Activated B cell treated with CpG ODN at 0.5 μM for 24 hours (primary cell): ENCODE measurements at regions not wholly inside any gene's neighbourhood (a gene's known extent, or its start where the extent isn't known, plus 50 kb on each side); places are given as distances from the start of the nearest gene placed in this dataset.
"Not testable (repeated sequence)": the region's sequence is repeated elsewhere in the genome, so short reads cannot be mapped to it uniquely, and the experiment has no call there.

ENCODE experiments used
- ATAC-seq: fragments of 200-7000 bp; cut with Tn5 transposase; one replicate; pipeline ENCODE4 v1.10.0; 2021; ENCODE audit warnings: low read depth, mild to moderate bottlenecking, moderate library complexity
- CTCF ChIA-PET: fragments of 350-600 bp; sonication (Branson Sonifier 250); formaldehyde crosslinking; loops from one replicate; lab custom pipeline; 2021; ENCODE audit warnings: antibody characterized with exemption; lab: Charles Lee
- POLR2A ChIA-PET: fragments of 350-600 bp; sonication (Branson Sonifier 250); formaldehyde crosslinking; loops from one replicate; lab custom pipeline; 2021; ENCODE audit warnings: antibody characterized with exemption; lab: Charles Lee
- DNase-seq: peaks from one replicate; pipeline ENCODE4 v3.0.0; 2022
- H3K27ac Mint-ChIP-seq: one replicate; pipeline ENCODE4 v1.8.0; 2020; ENCODE audit warnings: mixed read lengths
- H3K27me3 Mint-ChIP-seq: one replicate; pipeline ENCODE4 v1.8.0; 2021; ENCODE audit warnings: mixed read lengths
- H3K36me3 Mint-ChIP-seq: one replicate; pipeline ENCODE4 v1.8.0; 2021; ENCODE audit warnings: low read depth, mixed read lengths
- H3K4me1 Mint-ChIP-seq: one replicate; pipeline ENCODE4 v1.8.0; 2021; ENCODE audit warnings: mixed read lengths
- H3K4me3 Mint-ChIP-seq: one replicate; pipeline ENCODE4 v1.8.0; 2020; ENCODE audit warnings: mild to moderate bottlenecking, mixed read lengths
- H3K9me3 Mint-ChIP-seq: one replicate; pipeline ENCODE4 v1.8.0; 2020; ENCODE audit warnings: mixed read lengths
- intact Hi-C: fragments of 100-400 bp; cut with micrococcal nuclease; formaldehyde crosslinking; loops from one replicate; pipeline ENCODE4 v1.15.1; 2024
- TF ChIP-seq, protein P1 (sequence below): fragments of 200-600 bp; IDR thresholded peaks from one replicate; pipeline ENCODE4 v1.8.0; 2022; ENCODE audit warnings: antibody characterized with exemption, mild to moderate bottlenecking

DNA sequence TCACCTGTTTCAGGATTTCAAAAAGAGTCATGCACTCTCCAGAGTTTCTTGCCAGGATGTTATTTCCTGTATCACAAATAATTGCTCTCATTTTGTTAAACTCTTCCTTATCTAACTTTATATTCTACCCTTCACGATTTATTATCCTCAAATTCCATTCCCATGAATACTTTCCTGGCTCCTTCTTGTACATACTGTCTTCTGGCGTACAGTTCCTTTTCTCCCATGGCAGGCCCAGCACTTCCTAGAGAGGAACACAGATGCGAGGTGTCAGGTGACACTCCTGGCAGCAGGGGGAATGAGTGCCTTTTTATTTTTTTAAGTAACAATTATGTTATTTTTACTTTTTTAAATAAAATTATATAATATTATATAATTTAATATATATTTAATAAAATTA, 411.9 kb downstream of the TFEC start:
- Mint-ChIP-seq H3K27ac (no peak overlapping the region), H3K4me3 (no peak overlapping the region), H3K9me3 (no peaks in the 10 kb centered on the region), H3K27me3 (no peaks in the 10 kb centered on the region), H3K4me1 (no peaks in the 10 kb centered on the region), H3K36me3 (no peaks in the 10 kb centered on the region)
- TF ChIP-seq, protein P1, sequence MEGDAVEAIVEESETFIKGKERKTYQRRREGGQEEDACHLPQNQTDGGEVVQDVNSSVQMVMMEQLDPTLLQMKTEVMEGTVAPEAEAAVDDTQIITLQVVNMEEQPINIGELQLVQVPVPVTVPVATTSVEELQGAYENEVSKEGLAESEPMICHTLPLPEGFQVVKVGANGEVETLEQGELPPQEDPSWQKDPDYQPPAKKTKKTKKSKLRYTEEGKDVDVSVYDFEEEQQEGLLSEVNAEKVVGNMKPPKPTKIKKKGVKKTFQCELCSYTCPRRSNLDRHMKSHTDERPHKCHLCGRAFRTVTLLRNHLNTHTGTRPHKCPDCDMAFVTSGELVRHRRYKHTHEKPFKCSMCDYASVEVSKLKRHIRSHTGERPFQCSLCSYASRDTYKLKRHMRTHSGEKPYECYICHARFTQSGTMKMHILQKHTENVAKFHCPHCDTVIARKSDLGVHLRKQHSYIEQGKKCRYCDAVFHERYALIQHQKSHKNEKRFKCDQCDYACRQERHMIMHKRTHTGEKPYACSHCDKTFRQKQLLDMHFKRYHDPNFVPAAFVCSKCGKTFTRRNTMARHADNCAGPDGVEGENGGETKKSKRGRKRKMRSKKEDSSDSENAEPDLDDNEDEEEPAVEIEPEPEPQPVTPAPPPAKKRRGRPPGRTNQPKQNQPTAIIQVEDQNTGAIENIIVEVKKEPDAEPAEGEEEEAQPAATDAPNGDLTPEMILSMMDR = no peak
- ATAC-seq (no peak), DNase-seq (no peak)
- intact Hi-C loops = no loop called here
- POLR2A ChIA-PET = no interaction called here
- CTCF ChIA-PET = no interaction called here

DNA sequence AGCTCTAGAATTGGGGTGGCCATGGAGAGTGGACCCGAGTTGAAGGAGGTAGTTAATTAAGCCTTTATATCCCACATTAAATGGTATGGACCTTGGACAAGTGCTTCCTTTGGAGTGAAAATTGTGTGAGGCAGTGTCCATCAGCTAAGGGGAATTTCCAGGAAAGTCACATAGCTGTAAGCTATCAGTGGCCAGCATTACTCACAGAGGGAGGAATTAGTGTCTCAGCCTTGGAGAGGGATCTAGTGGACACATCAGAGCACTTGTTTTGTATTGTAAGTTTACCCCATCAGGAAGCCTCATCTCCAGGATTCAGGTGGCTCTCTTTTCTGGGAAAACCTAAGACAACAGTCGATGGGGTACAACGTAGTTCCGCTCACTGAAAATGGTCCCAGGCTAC, 416.7 kb downstream of the TFEC start:
- TF ChIP-seq, protein P1 = no peak
- intact Hi-C loops = no loop called here
- no peak for ATAC-seq

DNA sequence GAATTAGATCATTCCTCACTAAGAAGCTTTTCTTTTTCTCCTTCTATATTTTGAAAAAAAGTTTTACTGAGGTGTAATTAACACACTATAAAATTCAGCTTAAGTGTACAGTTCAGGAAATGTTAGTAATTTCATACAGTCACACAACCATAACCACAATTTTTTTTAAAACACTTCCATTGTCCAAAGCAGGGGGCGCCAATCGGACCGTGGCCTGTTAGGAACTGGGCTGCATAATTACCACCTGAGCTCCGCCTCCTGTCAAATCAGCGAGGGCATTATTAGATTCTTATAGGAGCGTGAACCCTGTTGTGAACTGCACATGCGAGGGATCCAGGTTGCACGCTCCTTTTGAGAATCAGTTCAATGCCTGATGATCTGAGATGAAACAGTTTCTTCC, 427.1 kb downstream of the TFEC start:
- Mint-ChIP-seq H3K36me3 (no peaks in the 10 kb centered on the region), H3K9me3 (no peaks in the 10 kb centered on the region), H3K4me3 (no peak overlapping the region), H3K4me1 (no peaks in the 10 kb centered on the region), H3K27me3 (no peaks in the 10 kb centered on the region), H3K27ac (no peak overlapping the region)
- POLR2A ChIA-PET = no interaction called here
- ATAC-seq (no peak), DNase-seq (no peak)
- intact Hi-C loops = no loop called here
- TF ChIP-seq, protein P1 = no peak
- CTCF ChIA-PET = no interaction called here

More for the DNA sequence above, 416.7 kb downstream of the TFEC start:
- no peaks in the 10 kb centered on the region for H3K36me3 Mint-ChIP-seq
- no peaks in the 10 kb centered on the region for H3K27me3 Mint-ChIP-seq
- no peak for DNase-seq
- no peak overlapping the region for H3K27ac Mint-ChIP-seq
- ChIA-PET CTCF (no interaction called here), POLR2A (no interaction called here)
- no peaks in the 10 kb centered on the region for H3K4me1 Mint-ChIP-seq
- no peaks in the 10 kb centered on the region for H3K9me3 Mint-ChIP-seq
- no peak overlapping the region for H3K4me3 Mint-ChIP-seq

GRCh38 chr7:115600207-115600606, 430.4 kb downstream of the TFEC start:
- DNase-seq (no peak), ATAC-seq (no peak)
- Mint-ChIP-seq H3K27me3 (no peaks in the 10 kb centered on the region), H3K27ac (no peak overlapping the region), H3K9me3 (peaks cover 8% of the 10 kb centered on the region), H3K36me3 (no peaks in the 10 kb centered on the region), H3K4me3 (no peak overlapping the region), H3K4me1 (no peaks in the 10 kb centered on the region)
- intact Hi-C loops = no loop called here
- ChIA-PET CTCF (no interaction called here), POLR2A (no interaction called here)
- TF ChIP-seq, protein P1 = no peak

GRCh38 chr7:115599184-115599583, 431.4 kb downstream of the TFEC start:
- H3K4me1 Mint-ChIP-seq, CTCF ChIA-PET, H3K36me3 Mint-ChIP-seq, H3K4me3 Mint-ChIP-seq, DNase-seq, ATAC-seq, POLR2A ChIA-PET, H3K27ac Mint-ChIP-seq, H3K9me3 Mint-ChIP-seq, intact Hi-C loops, H3K27me3 Mint-ChIP-seq: not testable (repeated sequence)

- CTCF ChIA-PET, DNase-seq, POLR2A ChIA-PET, ATAC-seq, H3K4me1 Mint-ChIP-seq, H3K4me3 Mint-ChIP-seq, H3K36me3 Mint-ChIP-seq, H3K27me3 Mint-ChIP-seq, intact Hi-C loops, H3K9me3 Mint-ChIP-seq, H3K27ac Mint-ChIP-seq: not testable (repeated sequence)
Measured at GRCh38 chr7:115597220-115597619, 433.3 kb downstream of the TFEC start.
